Psoas muscle (tissue), 7 donors: ENCODE measurements at regions not wholly inside any gene's neighbourhood (a gene's known extent, or its start where the extent isn't known, plus 50 kb on each side); places are given as distances from the start of the nearest gene placed in this dataset.

ENCODE experiments used
- ATAC-seq, 4 donors: fragments of 200-7000 bp; cut with Tn5 transposase; one replicate each; pipeline ENCODE4 v1.9.1; 2020; ENCODE audit warnings: moderate library complexity in 3 of 4, mild to moderate bottlenecking in 2 of 4
- DNase-seq, 2 donors: peaks; one replicate each; pipeline ENCODE4 v3.0.0-alpha.2; 2020
- H3K27ac ChIP-seq: fragments of 200-600 bp; one replicate; pipeline ENCODE4 v1.8.0; 2022
- H3K27me3 ChIP-seq, 3 donors: fragments of 200-600 bp in 1 of 3; one replicate each; pipeline versions ENCODE4 v1.6.1 to v1.8.0; 2013 to 2022; ENCODE audit warnings: low read length in 2 of 3, mild to moderate bottlenecking in 2 of 3, moderate library complexity in 1 of 3; ENCODE audit not compliant: insufficient read depth in 3 of 3
- H3K36me3 ChIP-seq, 2 donors: fragments of 200-600 bp in 1 of 2; one replicate each; pipeline versions ENCODE4 v1.6.1 to v1.8.0; 2013 to 2022; ENCODE audit warnings: low read depth in 1 of 2, mild to moderate bottlenecking in 1 of 2, moderate library complexity in 1 of 2; ENCODE audit not compliant: insufficient read depth in 1 of 2
- H3K4me1 ChIP-seq: fragments of 200-600 bp; one replicate; pipeline ENCODE4 v1.8.0; 2022
- H3K4me3 ChIP-seq: fragments of 200-600 bp; one replicate; pipeline ENCODE4 v1.8.0; 2022; ENCODE audit warnings: mild to moderate bottlenecking
- H3K9me3 ChIP-seq: fragments of 200-600 bp; one replicate; pipeline ENCODE4 v1.8.0; 2022
- CTCF ChIP-seq: fragments of 200-600 bp; IDR thresholded peaks from one replicate; pipeline ENCODE4 v1.8.0; 2022; ENCODE audit warnings: antibody characterized with exemption
- WGBS, 3 donors: extraction: QIAGEN DNeasy Blood & Tissue Kit; methylation state at CpG; one replicate each; pipeline versions ENCODE4 v1.1.6 to v1.1.7; 2013; 5-methylcytosine and 5-hydroxymethylcytosine counted together
- intact Hi-C, 2 donors: fragments of 100-400 bp; cut with DNase I; formaldehyde crosslinking; loops; one replicate each; pipeline versions ENCODE4 v1.11.0 to v1.14.2; 2022
- donor health status: healthy with polysubstance abuse.
- donor health status: DM: no; HTN: no; CAD: no; lungs with moderate emphysema.
- donor health status: Bipolar disorder and iron deficiency.
- donor health status: healthy.
- donor health status: DM: yes; HTN: yes; CAD: no.
- donor health status: DM: no; HTN: no; CAD: no.
- donor health status: DM: yes; HTN: yes; CAD: no.

GRCh38 chr2:61623747-61624146 is 85.6 kb upstream of the XPO1 start:
- TF ChIP-seq CTCF = no peak
- WGBS, 3 donors = 91 to 95% (median 94%) methylated on average over 5 of the region's 5 CpGs
- Histone ChIP-seq H3K4me3 (no peak overlapping the region), H3K27me3 (no peaks in the 10 kb centered on the region), H3K27ac (no peak overlapping the region), H3K4me1 (no peaks in the 10 kb centered on the region), H3K9me3 (no peaks in the 10 kb centered on the region), H3K36me3 (no peaks in the 10 kb centered on the region)
- intact Hi-C loops = no loop called here
- ATAC-seq (no peak), DNase-seq (no peak)

GRCh38 chr2:61620244-61621159 is 82.3 kb upstream of the XPO1 start:
- H3K9me3 ChIP-seq = no peaks in the 10 kb centered on the region
- no peaks in the 10 kb centered on the region for H3K36me3 ChIP-seq
- no peaks in the 10 kb centered on the region for H3K27me3 ChIP-seq
- WGBS, 3 donors = 71 to 73% (median 71%) methylated on average over 6 of the region's 6 CpGs
- H3K4me1 ChIP-seq = no peaks in the 10 kb centered on the region
- DNase-seq = no peak
- no peak overlapping the region for H3K27ac ChIP-seq
- no peak for TF ChIP-seq CTCF
- intact Hi-C loops = no loop called here
- peak in 3 of 4 donors; percentile 36 to 68 (median 60) for ATAC-seq
- H3K4me3 ChIP-seq = no peak overlapping the region

- TF ChIP-seq CTCF = no peak
- intact Hi-C loops = no loop called here
- DNase-seq (no peak), ATAC-seq (no peak)
- H3K36me3 ChIP-seq = no peaks in the 10 kb centered on the region
- H3K9me3 ChIP-seq = no peaks in the 10 kb centered on the region
- H3K27ac ChIP-seq = no peak overlapping the region
- H3K4me1 ChIP-seq = no peaks in the 10 kb centered on the region
- 75 to 76% (median 76%) methylated on average over 5 of the region's 5 CpGs for WGBS, 3 donors
- H3K27me3 ChIP-seq = no peaks in the 10 kb centered on the region
- no peak overlapping the region for H3K4me3 ChIP-seq
These were observed 81.4 kb upstream of the XPO1 start for GRCh38 chr2:61619561-61619960.

GRCh38 chr2:61617610-61618009 is 79.5 kb upstream of the XPO1 start:
- intact Hi-C loops = no loop called here
- no peak for TF ChIP-seq CTCF
- ATAC-seq (no peak), DNase-seq (no peak)
- Histone ChIP-seq H3K27me3 (no peaks in the 10 kb centered on the region), H3K27ac (no peak overlapping the region), H3K36me3 (no peaks in the 10 kb centered on the region), H3K4me1 (no peaks in the 10 kb centered on the region), H3K4me3 (no peak overlapping the region), H3K9me3 (no peaks in the 10 kb centered on the region)
- WGBS, 3 donors = 92 to 96% (median 94%) methylated on average over 2 of the region's 2 CpGs
